HEK293T (cell line): ENCODE measurements at regions not wholly inside any gene's neighbourhood (a gene's known extent, or its start where the extent isn't known, plus 50 kb on each side); places are given as distances from the start of the nearest gene placed in this dataset.
"Not testable (repeated sequence)": the region's sequence is repeated elsewhere in the genome, so short reads cannot be mapped to it uniquely, and the experiment has no call there.

Experiments
- CTCF ChIA-PET: fragments of 350-600 bp; formaldehyde crosslinking; extraction: SDS; loops from one replicate; lab custom pipeline; 2021; ENCODE audit warnings: antibody characterized with exemption, inconsistent platforms; lab: Yijun Ruan, JAX
- POLR2A ChIA-PET: fragments of 350-600 bp; formaldehyde crosslinking; extraction: SDS; loops from one replicate; lab custom pipeline; 2020; ENCODE audit warnings: antibody characterized with exemption, inconsistent platforms; lab: Yijun Ruan, JAX
- DNase-seq: peaks from one replicate; pipeline ENCODE4 v3.0.0; 2012; ENCODE audit warnings: mixed read lengths; ENCODE audit errors: extremely low spot score
- ARNT ChIP-seq: fragments of 450-650 bp; IDR thresholded peaks from 2 replicates; pipeline ENCODE4 v1.6.1; 2017; ENCODE audit warnings: mild to moderate bottlenecking
- BHLHE40 ChIP-seq: fragments of 450-650 bp; IDR thresholded peaks from 2 replicates; pipeline ENCODE4 v1.6.1; 2016; ENCODE audit warnings: mild to moderate bottlenecking, moderate library complexity, borderline replicate concordance
- CTBP1 ChIP-seq: fragments of 450-650 bp; IDR thresholded peaks from 2 replicates; pipeline ENCODE4 v1.6.1; 2016; ENCODE audit warnings: borderline replicate concordance
- ELF4 ChIP-seq: fragments of 450-650 bp; IDR thresholded peaks from 2 replicates; pipeline ENCODE4 v1.6.1; 2017; ENCODE audit warnings: antibody characterized with exemption
- FOXA1 ChIP-seq: fragments of 450-650 bp; IDR thresholded peaks from 2 replicates; pipeline ENCODE4 v1.6.1; 2016; ENCODE audit warnings: mild to moderate bottlenecking
- FOXK2 ChIP-seq: fragments of 450-650 bp; IDR thresholded peaks from 2 replicates; pipeline ENCODE4 v1.6.1; 2016; ENCODE audit warnings: mild to moderate bottlenecking
- FOXM1 ChIP-seq: fragments of 450-650 bp; IDR thresholded peaks from 2 replicates; pipeline ENCODE4 v1.6.1; 2017; ENCODE audit warnings: mild to moderate bottlenecking, borderline replicate concordance
- HDGF ChIP-seq: fragments of 450-650 bp; IDR thresholded peaks from 2 replicates; pipeline ENCODE4 v1.6.1; 2017; ENCODE audit warnings: antibody characterized with exemption, borderline replicate concordance
- L3MBTL2 ChIP-seq: fragments of 450-650 bp; conservative IDR thresholded peaks from 2 replicates; pipeline ENCODE4 v1.6.1; 2016; ENCODE audit warnings: mild to moderate bottlenecking
- LEF1 ChIP-seq: fragments of 450-650 bp; IDR thresholded peaks from 2 replicates; pipeline ENCODE4 v1.6.1; 2017; ENCODE audit warnings: mild to moderate bottlenecking, borderline replicate concordance
- NFRKB ChIP-seq: fragments of 450-650 bp; IDR thresholded peaks from 2 replicates; pipeline ENCODE4 v1.6.1; 2016; ENCODE audit warnings: mild to moderate bottlenecking, moderate library complexity
- SP1 ChIP-seq: fragments of 450-650 bp; IDR thresholded peaks from 2 replicates; pipeline ENCODE4 v1.6.1; 2017
- SUZ12 ChIP-seq: fragments of 450-650 bp; IDR thresholded peaks from 2 replicates; pipeline ENCODE4 v1.6.1; 2016; ENCODE audit warnings: mild to moderate bottlenecking
- TARDBP ChIP-seq: fragments of 450-650 bp; IDR thresholded peaks from 2 replicates; pipeline ENCODE4 v1.6.1; 2016
- ZNF384 ChIP-seq: fragments of 450-650 bp; IDR thresholded peaks from 2 replicates; pipeline ENCODE4 v1.6.1; 2016
- TF ChIP-seq, protein P1 (sequence below): fragments of 450-650 bp; IDR thresholded peaks from 2 replicates; pipeline ENCODE4 v1.6.1; 2016

DNA sequence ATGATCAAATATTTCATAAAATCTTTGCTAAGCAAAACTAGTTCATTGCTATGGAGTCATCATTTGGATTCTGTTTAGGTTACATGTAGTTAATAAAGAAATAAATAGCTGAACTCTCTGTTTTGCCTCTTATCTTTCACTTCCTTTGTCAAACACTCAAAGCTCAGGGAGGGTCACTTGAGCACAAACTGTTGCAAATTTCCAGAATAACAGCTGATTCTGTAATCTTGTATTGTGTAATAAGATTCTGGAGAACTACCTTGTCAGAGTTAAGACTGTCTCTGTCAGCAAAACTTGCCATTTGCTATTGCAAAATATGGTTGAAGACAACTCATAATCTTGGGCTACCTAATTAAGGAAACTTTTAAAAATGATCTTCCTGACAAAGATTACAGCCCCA, 182.0 kb upstream of the MOCS2 start:
- TF ChIP-seq L3MBTL2, result no peak
- no peak for TF ChIP-seq SUZ12
- no peak for TF ChIP-seq FOXA1
- no peak for TF ChIP-seq FOXM1
- no peak for TF ChIP-seq FOXK2
- TF ChIP-seq ZNF384, result no peak
- POLR2A ChIA-PET, result no interaction called here
- CTCF ChIA-PET, result no interaction called here
- no peak for DNase-seq

- TF ChIP-seq BHLHE40, result no peak
- TF ChIP-seq ZNF384, result no peak
- TF ChIP-seq SP1, result no peak
- no peak for TF ChIP-seq CTBP1
- TF ChIP-seq, protein P1, sequence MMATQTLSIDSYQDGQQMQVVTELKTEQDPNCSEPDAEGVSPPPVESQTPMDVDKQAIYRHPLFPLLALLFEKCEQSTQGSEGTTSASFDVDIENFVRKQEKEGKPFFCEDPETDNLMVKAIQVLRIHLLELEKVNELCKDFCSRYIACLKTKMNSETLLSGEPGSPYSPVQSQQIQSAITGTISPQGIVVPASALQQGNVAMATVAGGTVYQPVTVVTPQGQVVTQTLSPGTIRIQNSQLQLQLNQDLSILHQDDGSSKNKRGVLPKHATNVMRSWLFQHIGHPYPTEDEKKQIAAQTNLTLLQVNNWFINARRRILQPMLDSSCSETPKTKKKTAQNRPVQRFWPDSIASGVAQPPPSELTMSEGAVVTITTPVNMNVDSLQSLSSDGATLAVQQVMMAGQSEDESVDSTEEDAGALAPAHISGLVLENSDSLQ, result no peak
- no peak for TF ChIP-seq L3MBTL2
- no peak for TF ChIP-seq SUZ12
- TF ChIP-seq ELF4, result no peak
- no peak for TF ChIP-seq NFRKB
- TF ChIP-seq FOXM1, result no peak
- no peak for TF ChIP-seq HDGF
- ChIA-PET POLR2A (no interaction called here), CTCF (no interaction called here)
- no peak for DNase-seq
Observed at GRCh38 chr5:53298841-53299240, 181.6 kb upstream of the FST start.

GRCh38 chr5:53302529-53302928, 177.9 kb upstream of the FST start:
- POLR2A ChIA-PET, result no interaction called here
- TF ChIP-seq FOXA1 (no peak), CTBP1 (no peak), FOXM1 (no peak)
- DNase-seq, result no peak
- CTCF ChIA-PET, result no interaction called here

DNA sequence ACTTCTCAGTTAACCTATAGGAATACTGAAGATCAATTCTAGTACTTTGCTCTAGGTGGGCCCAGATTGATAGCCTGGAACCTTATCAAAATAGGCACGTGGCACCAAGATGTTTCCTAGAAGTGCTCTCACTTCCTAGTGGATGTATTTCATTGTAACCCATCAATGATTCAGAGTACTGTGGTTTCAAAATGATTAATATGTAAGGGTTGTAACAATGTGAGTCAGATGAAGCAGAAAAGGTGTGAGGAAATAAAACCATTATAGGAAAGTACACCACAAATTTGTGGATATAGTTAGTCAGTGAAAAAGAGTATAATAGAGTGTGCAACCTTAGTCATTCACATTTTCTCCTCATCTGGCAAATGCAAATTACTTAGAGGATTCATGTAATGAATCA, 177.3 kb upstream of the FST start:
- ChIA-PET POLR2A (no interaction called here), CTCF (no interaction called here)
- no peak for DNase-seq
- TF ChIP-seq ARNT (no peak), ELF4 (no peak), LEF1 (no peak), ZNF384 (no peak), NFRKB (no peak), HDGF (no peak), L3MBTL2 (no peak), CTBP1 (no peak), SUZ12 (no peak), TARDBP (no peak), SP1 (no peak), FOXM1 (no peak), FOXK2 (no peak), FOXA1 (no peak)
- TF ChIP-seq, protein P1, result no peak

GRCh38 chr5:53305316-53305715, 175.1 kb upstream of the FST start:
- DNase-seq, POLR2A ChIA-PET, CTCF ChIA-PET: not testable (repeated sequence)

DNA sequence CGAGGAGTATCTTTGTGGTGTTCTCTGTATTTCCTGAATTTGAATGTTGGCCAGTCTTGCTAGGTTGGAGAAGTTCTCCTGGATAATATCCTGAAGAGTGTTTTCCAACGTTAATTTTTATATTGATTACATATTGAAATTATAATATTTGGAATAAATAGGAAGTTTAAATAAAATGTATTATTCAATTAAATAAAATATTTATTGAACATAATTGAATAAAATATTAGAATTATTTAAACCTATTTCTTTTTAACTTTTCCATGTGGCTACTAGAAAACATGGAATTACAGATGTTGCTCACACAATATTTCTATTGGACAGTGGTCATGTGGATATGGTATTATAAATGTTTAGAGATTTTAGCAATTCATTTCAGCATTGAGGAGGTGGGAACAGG, 170.8 kb upstream of the FST start:
- CTCF ChIA-PET, result no interaction called here
- POLR2A ChIA-PET, result no interaction called here
- no peak for DNase-seq
- TF ChIP-seq SUZ12 (no peak), NFRKB (no peak), ELF4 (no peak), CTBP1 (no peak), FOXK2 (no peak), HDGF (no peak)

- no peak for DNase-seq
- ChIA-PET CTCF (no interaction called here), POLR2A (no interaction called here)
- TF ChIP-seq NFRKB, result no peak
Observed at GRCh38 chr5:53311681-53312080, 168.7 kb upstream of the FST start.

DNA sequence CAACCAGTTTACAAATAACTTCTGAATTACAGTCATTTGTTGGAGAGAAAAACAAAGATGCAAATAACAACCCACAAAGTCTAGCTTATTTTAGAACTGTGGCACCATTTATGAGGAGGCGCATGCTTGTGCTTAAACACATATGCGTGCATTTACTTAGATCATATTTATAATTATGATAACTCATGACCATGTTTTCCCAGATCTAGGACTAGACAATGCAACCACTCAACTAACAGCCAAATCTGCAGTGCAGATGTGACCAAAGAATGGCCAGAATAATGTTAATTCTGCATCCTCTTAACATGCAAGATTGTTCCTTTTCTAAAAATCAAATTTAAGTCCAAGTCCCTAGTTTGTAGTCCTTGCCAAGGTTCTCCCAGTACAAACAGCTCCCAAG, 167.3 kb upstream of the FST start:
- ChIA-PET CTCF (no interaction called here), POLR2A (no interaction called here)
- no peak for DNase-seq
- TF ChIP-seq NFRKB, result no peak
- TF ChIP-seq, protein P1, result no peak
- TF ChIP-seq FOXA1, result no peak
- TF ChIP-seq L3MBTL2, result no peak
- no peak for TF ChIP-seq CTBP1
- TF ChIP-seq SUZ12, result no peak
- TF ChIP-seq HDGF, result no peak
- TF ChIP-seq FOXM1, result no peak
- no peak for TF ChIP-seq FOXK2
